ENCODE measurements at regions not wholly inside any gene's neighbourhood (a gene's known extent, or its start where the extent isn't known, plus 50 kb on each side); places are given as distances from the start of the nearest gene placed in this dataset.

DNA sequence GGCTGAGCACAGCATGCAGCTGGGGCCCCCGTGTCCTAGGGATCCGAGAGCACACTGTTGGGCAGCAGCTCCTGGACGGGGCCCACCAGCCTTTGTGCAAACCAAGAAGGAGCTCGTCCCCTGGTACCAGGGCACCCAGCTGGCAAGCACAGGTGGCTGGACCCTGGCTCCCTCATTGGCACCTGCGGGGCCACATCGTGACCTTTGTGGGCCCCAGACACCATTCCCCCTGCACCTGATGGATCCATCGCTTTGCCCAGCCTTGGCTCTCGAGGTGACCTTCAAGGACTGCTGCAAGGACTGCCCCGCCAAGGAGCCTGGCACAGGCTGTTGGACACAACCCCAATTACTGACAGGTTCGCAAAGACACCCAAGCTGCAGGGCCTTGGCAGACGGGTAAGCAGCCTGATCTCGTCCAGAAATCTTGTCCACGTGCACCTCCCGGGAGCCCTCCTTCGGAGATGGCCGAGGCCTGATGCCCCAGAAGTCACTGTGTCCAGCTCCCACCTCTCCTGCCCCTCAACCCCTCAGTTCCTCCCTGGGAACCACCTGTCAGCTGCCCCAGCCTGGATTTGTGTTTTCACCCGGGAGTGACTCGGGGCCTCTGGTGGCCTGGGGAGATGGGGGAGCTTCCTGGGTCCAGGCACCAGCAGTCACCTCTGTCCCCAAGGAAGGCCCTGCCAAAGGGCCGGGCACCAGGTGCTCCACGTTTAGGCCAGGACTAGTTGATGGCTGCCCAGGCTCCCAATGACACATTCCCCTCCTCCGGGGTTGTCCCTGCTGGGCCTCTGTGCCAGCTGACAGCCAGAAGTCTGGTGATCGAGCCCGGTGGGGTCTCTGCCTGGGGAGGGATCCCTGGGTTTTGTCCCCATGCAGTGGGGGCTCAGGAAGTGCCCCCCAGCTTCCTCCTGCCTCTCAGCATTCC lies 137.1 kb upstream of the PPP1R26 start:
- Histone ChIP-seq H3K4me1 (ENCODE audit: control insufficient read depth, extremely low read depth, insufficient read depth, low read length) (no peaks in the 10 kb centered on the region), H3K9ac (ENCODE audit: control insufficient read depth, extremely low read depth, insufficient read depth, low read length) (no peak overlapping the region), H3K4me3 (ENCODE audit: control insufficient read depth in 2 of 3, extremely low read depth in 1 of 3, insufficient read depth in 2 of 3, low read depth in 1 of 3, low read length in 3 of 3) (no peak overlapping the region), H3K9me3 (ENCODE audit: control insufficient read depth, low read depth, low read length) (no peaks in the 10 kb centered on the region), H2AFZ (ENCODE audit: control insufficient read depth, low read length) (no peak overlapping the region), H3K9me1 (ENCODE audit: control insufficient read depth, extremely low read depth, insufficient read depth, low read length) (no peaks in the 10 kb centered on the region), H3K4me2 (ENCODE audit: control insufficient read depth, extremely low read depth, insufficient read depth, low read depth, low read length) (no peak overlapping the region), H3K27ac (ENCODE audit: control insufficient read depth, insufficient read depth, low read length) (no peak overlapping the region), H3K79me2 (ENCODE audit: control insufficient read depth, insufficient read depth, low read length) (no peaks in the 10 kb centered on the region), H3K36me3 (ENCODE audit: control insufficient read depth in 2 of 2, extremely low read depth in 1 of 2, insufficient read depth in 2 of 2, low read length in 2 of 2) (no peaks in the 10 kb centered on the region), H4K20me1 (ENCODE audit: control insufficient read depth, extremely low read depth, insufficient read depth, low read length) (no peaks in the 10 kb centered on the region), H3K27me3 (ENCODE audit: control insufficient read depth, extremely low read depth, insufficient read depth, low read length) (peaks cover 18% of the 10 kb centered on the region)
- TF ChIP-seq EZH2 (IDR thresholded peaks at IDR 0.05; ENCODE audit: low read length) = no peak
- TF ChIP-seq, protein P1, sequence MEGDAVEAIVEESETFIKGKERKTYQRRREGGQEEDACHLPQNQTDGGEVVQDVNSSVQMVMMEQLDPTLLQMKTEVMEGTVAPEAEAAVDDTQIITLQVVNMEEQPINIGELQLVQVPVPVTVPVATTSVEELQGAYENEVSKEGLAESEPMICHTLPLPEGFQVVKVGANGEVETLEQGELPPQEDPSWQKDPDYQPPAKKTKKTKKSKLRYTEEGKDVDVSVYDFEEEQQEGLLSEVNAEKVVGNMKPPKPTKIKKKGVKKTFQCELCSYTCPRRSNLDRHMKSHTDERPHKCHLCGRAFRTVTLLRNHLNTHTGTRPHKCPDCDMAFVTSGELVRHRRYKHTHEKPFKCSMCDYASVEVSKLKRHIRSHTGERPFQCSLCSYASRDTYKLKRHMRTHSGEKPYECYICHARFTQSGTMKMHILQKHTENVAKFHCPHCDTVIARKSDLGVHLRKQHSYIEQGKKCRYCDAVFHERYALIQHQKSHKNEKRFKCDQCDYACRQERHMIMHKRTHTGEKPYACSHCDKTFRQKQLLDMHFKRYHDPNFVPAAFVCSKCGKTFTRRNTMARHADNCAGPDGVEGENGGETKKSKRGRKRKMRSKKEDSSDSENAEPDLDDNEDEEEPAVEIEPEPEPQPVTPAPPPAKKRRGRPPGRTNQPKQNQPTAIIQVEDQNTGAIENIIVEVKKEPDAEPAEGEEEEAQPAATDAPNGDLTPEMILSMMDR (optimal IDR thresholded peaks at IDR 0.05 in 1 of 3, IDR thresholded peaks at IDR 0.05 in 1 of 3, conservative IDR thresholded peaks at IDR 0.05 in 1 of 3; ENCODE audit: extremely low read depth in 1 of 3, insufficient read depth in 2 of 3, low read length in 3 of 3) = no peak
- dilution Hi-C loops (cut with MboI; ENCODE audit: extremely low pct_ligation_motif_present, low sequenced_read_pairs) = no loop called here
- FAIRE-seq (no peak), DNase-seq (ENCODE audit: low read depth, low spot score) (no peak)

DNA sequence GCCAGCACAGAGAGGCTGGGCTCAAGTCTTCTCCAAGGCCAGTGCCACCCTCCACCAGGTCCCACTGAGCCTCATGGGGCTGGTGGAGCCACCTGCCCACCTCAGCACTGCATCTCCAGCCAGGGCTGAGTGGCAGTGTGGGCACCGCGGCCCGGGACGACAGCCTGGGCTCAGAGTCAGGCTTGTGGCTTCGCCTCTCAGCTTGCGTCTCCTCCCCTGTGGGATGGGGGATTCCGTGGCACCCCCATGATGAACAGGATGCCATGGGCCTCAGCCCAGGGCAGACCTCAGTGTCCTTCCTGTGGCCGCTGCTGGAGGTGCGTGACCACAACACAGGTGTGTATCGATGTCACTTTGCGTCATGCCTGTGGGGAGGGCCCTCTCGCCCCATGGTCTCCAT lies 136.4 kb upstream of the PPP1R26 start:
- Histone ChIP-seq H3K9ac (ENCODE audit: control insufficient read depth, extremely low read depth, insufficient read depth, low read length) (no peak overlapping the region), H3K9me1 (ENCODE audit: control insufficient read depth, extremely low read depth, insufficient read depth, low read length) (no peaks in the 10 kb centered on the region), H3K9me3 (ENCODE audit: control insufficient read depth, low read depth, low read length) (no peaks in the 10 kb centered on the region), H3K79me2 (ENCODE audit: control insufficient read depth, insufficient read depth, low read length) (no peaks in the 10 kb centered on the region), H3K27ac (ENCODE audit: control insufficient read depth, insufficient read depth, low read length) (no peak overlapping the region), H3K27me3 (ENCODE audit: control insufficient read depth, extremely low read depth, insufficient read depth, low read length) (peaks cover 18% of the 10 kb centered on the region), H3K4me1 (ENCODE audit: control insufficient read depth, extremely low read depth, insufficient read depth, low read length) (no peaks in the 10 kb centered on the region), H3K4me3 (ENCODE audit: control insufficient read depth in 2 of 3, extremely low read depth in 1 of 3, insufficient read depth in 2 of 3, low read depth in 1 of 3, low read length in 3 of 3) (no peak overlapping the region), H2AFZ (ENCODE audit: control insufficient read depth, low read length) (no peak overlapping the region), H4K20me1 (ENCODE audit: control insufficient read depth, extremely low read depth, insufficient read depth, low read length) (no peaks in the 10 kb centered on the region), H3K4me2 (ENCODE audit: control insufficient read depth, extremely low read depth, insufficient read depth, low read depth, low read length) (no peak overlapping the region), H3K36me3 (ENCODE audit: control insufficient read depth in 2 of 2, extremely low read depth in 1 of 2, insufficient read depth in 2 of 2, low read length in 2 of 2) (no peaks in the 10 kb centered on the region)
- FAIRE-seq (no peak), DNase-seq (ENCODE audit: low read depth, low spot score) (no peak)
- dilution Hi-C loops (cut with MboI; ENCODE audit: extremely low pct_ligation_motif_present, low sequenced_read_pairs) = no loop called here
- no peak for TF ChIP-seq EZH2 (IDR thresholded peaks at IDR 0.05; ENCODE audit: low read length)
- TF ChIP-seq, protein P1 (optimal IDR thresholded peaks at IDR 0.05 in 1 of 3, IDR thresholded peaks at IDR 0.05 in 1 of 3, conservative IDR thresholded peaks at IDR 0.05 in 1 of 3; ENCODE audit: extremely low read depth in 1 of 3, insufficient read depth in 2 of 3, low read length in 3 of 3) = no peak

Data from keratinocyte (primary cell).